ENCODE measurements at regions not wholly inside any gene's neighbourhood (a gene's known extent, or its start where the extent isn't known, plus 50 kb on each side); places are given as distances from the start of the nearest gene placed in this dataset.

- POLR2A ChIA-PET = no interaction called here
- no TSS peak for BruUV-seq (replicated peaks)
- intact Hi-C loops (cut with micrococcal nuclease) = no loop called here
- CTCF ChIA-PET = no interaction called here
- no peak overlapping the region for H3K4me3 Mint-ChIP-seq (ENCODE audit: unreplicated experiment)
- H3K36me3 Mint-ChIP-seq (ENCODE audit: insufficient read depth, unreplicated experiment) = no peaks in the 10 kb centered on the region
- H3K27me3 Mint-ChIP-seq (ENCODE audit: insufficient read depth, unreplicated experiment) = no peaks in the 10 kb centered on the region
- H3K27ac Mint-ChIP-seq (ENCODE audit: low read depth, unreplicated experiment) = no peak overlapping the region
- no peak for DNase-seq (ENCODE audit: unreplicated experiment)
- TF ChIP-seq CTCF (IDR thresholded peaks at IDR 0.05; ENCODE audit: unreplicated experiment) = no peak
- no peaks in the 10 kb centered on the region for H3K9me3 Mint-ChIP-seq (ENCODE audit: unreplicated experiment)
- H3K4me1 Mint-ChIP-seq (ENCODE audit: insufficient read depth, unreplicated experiment) = peaks cover 6% of the 10 kb centered on the region
Measured at GRCh38 chr2:238966072-238966937, 118.4 kb downstream of the TWIST2 start.

GRCh38 chr2:238967031-238967977 lies 119.4 kb downstream of the TWIST2 start:
- H3K4me3 Mint-ChIP-seq (ENCODE audit: unreplicated experiment) = no peak overlapping the region

GRCh38 chr2:238967978-238968360 lies 120.1 kb downstream of the TWIST2 start:
- ChIA-PET CTCF (interaction anchor here (0.6 to 1.2 kb wide), 7 partner anchors 11 to 605 kb away, joined by 3 to 4 read pairs (median 3); partner anchors contain the start of gene TWIST2), POLR2A (no interaction called here)
- Mint-ChIP-seq H3K4me3 (ENCODE audit: unreplicated experiment) (no peak overlapping the region), H3K27me3 (ENCODE audit: insufficient read depth, unreplicated experiment) (no peaks in the 10 kb centered on the region), H3K36me3 (ENCODE audit: insufficient read depth, unreplicated experiment) (no peaks in the 10 kb centered on the region), H3K9me3 (ENCODE audit: unreplicated experiment) (no peaks in the 10 kb centered on the region), H3K4me1 (ENCODE audit: insufficient read depth, unreplicated experiment) (peaks cover 6% of the 10 kb centered on the region), H3K27ac (ENCODE audit: low read depth, unreplicated experiment) (no peak overlapping the region)
- no peak for TF ChIP-seq CTCF (IDR thresholded peaks at IDR 0.05; ENCODE audit: unreplicated experiment)
- intact Hi-C loops (cut with micrococcal nuclease) = no loop called here
- no peak for DNase-seq (ENCODE audit: unreplicated experiment)
- no TSS peak for BruUV-seq (replicated peaks)

More at GRCh38 chr2:238967031-238967977, 119.4 kb downstream of the TWIST2 start:
- no peak overlapping the region for H3K27ac Mint-ChIP-seq (ENCODE audit: low read depth, unreplicated experiment)
- POLR2A ChIA-PET = no interaction called here
- H3K4me1 Mint-ChIP-seq (ENCODE audit: insufficient read depth, unreplicated experiment) = peaks cover 6% of the 10 kb centered on the region
- no peaks in the 10 kb centered on the region for H3K27me3 Mint-ChIP-seq (ENCODE audit: insufficient read depth, unreplicated experiment)
- H3K9me3 Mint-ChIP-seq (ENCODE audit: unreplicated experiment) = no peaks in the 10 kb centered on the region
- no peaks in the 10 kb centered on the region for H3K36me3 Mint-ChIP-seq (ENCODE audit: insufficient read depth, unreplicated experiment)
- no TSS peak for BruUV-seq (replicated peaks)
- CTCF ChIA-PET = interaction anchor here (0.6 to 1.2 kb wide), 4 partner anchors 10 to 119 kb away, joined by 3 to 4 read pairs (median 3); partner anchors contain the start of gene TWIST2
- DNase-seq (ENCODE audit: unreplicated experiment) = no peak
- no peak for TF ChIP-seq CTCF (IDR thresholded peaks at IDR 0.05; ENCODE audit: unreplicated experiment)
- intact Hi-C loops (cut with micrococcal nuclease) = no loop called here
